ENCODE measurements at regions not wholly inside any gene's neighbourhood (a gene's known extent, or its start where the extent isn't known, plus 50 kb on each side); places are given as distances from the start of the nearest gene placed in this dataset.

DNA sequence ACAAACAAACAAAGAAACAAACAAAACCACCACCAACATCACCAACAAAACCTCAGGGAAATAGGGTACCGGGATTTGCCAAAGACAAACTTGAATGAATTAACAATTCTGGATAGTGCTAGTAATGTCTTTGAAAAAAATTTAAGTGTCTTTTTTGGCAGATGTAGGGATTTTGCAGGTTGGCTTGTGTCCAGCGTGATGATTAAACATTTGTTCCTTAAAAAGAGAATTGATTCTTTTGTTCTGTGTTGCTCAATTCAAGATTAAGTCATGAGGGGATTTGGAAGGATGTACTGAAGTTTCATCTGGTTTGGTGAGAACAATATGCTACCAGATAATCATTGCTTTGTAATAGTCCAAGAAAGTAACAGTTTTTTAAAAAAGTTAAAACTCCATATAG is 125.1 kb upstream of the HS3ST5 start:
- DNase-seq, result no peak

- DNase-seq, result no peak
Measured at GRCh38 chr6:114465511-114465910, 122.7 kb upstream of the HS3ST5 start.

DNA sequence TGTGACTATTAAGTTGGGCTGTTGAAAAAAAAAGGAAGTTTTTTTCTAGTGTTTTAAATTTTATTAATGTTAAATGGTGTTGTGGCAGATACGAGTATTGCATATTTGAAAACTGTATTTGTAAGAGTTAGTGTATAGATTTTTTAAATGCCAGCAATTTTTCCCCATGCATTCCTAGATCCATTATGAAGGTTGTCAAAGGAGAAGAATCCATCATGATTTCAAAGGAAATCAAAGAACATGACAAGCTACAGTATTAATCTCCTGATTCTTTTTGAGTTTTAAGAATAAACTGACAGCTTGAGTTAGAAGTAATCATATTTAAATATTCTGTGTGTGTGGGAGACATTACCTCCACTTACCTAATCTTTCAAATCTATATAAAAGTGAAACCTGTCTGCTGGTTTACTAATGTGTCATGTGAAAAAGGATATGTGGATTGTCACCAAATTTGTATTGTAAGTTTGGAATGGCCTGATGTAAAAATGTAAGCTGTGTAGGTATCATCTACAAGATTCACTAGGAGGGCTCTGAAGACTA is 111.0 kb upstream of the HS3ST5 start:
- no peak for DNase-seq

DNA sequence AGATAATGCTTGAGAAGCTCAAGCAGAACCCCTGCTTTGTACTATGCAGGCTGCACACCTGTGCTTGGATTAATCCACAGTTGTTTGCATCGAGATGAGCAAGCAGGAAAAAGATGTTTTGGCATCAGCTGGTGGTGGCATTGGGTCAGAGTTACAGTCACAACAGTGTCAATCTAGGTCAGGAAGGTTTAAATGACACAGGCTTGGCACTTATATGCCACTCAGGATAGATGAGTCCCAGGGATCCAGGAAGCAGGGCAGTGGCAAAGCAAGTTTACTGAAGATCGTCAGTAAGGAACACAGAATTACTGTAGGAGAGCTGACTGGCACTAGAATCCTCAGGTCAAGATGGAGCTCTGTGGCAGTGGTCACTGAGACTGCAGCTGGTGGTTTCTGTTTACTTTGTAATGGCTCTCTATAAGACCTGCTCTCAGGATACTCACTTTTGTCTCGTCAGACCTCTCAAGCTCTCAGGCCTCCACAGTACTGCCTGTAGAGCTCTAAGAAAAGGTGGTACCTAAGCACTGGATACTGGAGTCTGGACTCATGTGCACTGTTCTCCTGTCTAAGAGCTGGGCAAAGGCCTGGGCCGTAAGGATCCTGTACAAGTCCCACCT is 110.1 kb upstream of the HS3ST5 start:
- peak; percentile 87 for DNase-seq

DNA sequence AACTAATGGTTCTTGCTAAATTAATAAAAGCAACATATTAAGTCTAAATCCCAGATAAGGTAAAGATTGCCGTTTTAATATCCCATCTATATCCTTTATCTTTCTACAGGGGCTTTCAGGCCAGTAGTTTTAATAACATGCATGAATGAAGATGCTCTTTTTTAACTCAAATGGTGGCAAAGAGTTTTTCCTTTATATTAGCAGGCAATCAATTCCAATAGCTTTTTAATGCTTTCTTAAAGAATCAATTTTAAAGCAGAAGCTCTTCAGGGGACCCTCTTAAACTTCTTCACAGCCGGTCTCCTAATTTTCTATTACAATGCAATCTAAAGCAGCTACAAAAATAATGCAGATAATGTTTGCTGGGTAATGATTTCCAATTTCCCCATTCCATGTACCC is 107.8 kb upstream of the HS3ST5 start:
- DNase-seq, result no peak

GRCh38 chr6:114449659-114450058 is 106.8 kb upstream of the HS3ST5 start:
- DNase-seq, result no peak

DNA sequence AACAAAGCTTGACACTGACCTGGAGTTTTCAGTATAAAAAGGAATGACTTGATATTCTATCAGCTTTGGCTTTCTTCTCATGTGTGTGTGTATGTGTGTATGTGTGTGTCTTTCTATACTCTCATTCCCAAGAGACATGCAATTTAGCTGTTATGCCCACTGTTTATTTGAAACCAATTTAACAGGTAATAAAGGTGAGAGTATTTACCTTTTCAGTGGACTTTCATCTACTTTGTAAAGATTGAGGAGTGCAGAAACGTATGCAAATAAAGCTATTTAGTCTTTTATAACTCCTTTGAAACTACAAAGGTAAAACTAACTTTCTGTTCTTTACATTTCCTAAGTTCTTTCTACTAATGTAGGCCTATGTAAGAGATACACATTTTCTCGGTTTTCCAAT is 103.5 kb upstream of the HS3ST5 start:
- DNase-seq, result no peak

GRCh38 chr6:114445846-114446245 is 103.0 kb upstream of the HS3ST5 start:
- no peak for DNase-seq

- DNase-seq, result no peak
Measured at GRCh38 chr6:114439411-114439810, 96.6 kb upstream of the HS3ST5 start.

GRCh38 chr6:114437235-114437634 is 94.4 kb upstream of the HS3ST5 start:
- DNase-seq, result no peak

DNA sequence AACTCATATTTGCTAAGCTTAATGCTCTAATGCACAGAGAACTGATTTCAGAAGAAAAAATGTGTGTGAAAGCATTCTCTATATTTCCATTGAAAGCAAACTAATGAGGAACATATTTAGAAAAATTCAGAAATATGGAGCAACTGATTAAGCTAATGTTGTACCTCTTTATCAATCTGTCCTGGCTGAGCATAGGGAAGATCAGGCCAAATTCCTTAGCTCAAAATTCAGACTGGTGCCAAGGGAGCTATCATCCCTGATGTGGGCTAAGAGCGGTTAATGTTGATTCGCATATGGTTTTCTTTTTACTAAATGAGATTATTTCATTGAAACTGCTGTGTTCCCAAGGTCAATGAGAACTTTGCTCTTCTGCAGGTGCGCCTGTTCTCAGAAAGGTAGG is 93.9 kb upstream of the HS3ST5 start:
- no peak for DNase-seq

DNA sequence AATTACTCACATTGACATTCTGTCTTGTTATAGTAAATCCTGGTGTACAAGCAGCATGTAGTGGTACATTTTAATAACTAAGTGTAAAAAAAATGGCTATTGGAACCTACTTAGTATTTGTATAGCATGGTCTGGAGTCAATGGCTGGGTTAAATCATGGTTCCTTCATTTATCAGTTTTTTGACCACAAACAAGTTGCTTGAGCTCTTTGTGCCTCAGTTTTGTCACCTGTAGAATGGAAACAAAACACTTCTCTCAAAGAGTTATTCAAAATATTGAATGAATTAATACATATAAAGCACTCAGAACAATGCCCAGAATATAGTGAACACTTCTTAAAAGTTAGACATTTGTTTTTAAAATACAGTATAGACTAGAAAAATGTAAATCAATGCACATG is 93.2 kb upstream of the HS3ST5 start:
- DNase-seq, result no peak

GRCh38 chr6:114432400-114432799 is 89.6 kb upstream of the HS3ST5 start:
- no peak for DNase-seq

DNA sequence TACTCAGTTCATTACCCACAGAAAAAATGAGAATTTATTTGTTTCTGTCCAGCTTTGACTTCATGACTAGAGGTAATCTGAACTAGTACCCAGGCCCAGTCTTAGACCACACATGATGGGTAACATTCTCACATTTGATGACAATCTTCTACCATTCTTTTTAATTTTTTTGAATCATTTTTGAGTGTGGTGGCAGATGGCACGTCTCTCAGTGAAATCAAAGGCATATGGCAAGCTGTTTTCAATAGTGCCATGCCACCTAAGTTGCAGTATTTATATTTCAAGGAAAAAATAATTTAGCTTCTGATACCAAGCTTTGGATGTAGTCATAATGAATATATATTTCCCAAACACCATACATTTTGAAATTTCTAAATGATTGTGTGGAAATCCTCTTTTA is 88.8 kb upstream of the HS3ST5 start:
- no peak for DNase-seq

GRCh38 chr6:114430534-114431124 is 87.8 kb upstream of the HS3ST5 start:
- peak; percentile 9 for DNase-seq

GRCh38 chr6:114428341-114428740 is 85.5 kb upstream of the HS3ST5 start:
- peak; percentile 25 for DNase-seq

DNA sequence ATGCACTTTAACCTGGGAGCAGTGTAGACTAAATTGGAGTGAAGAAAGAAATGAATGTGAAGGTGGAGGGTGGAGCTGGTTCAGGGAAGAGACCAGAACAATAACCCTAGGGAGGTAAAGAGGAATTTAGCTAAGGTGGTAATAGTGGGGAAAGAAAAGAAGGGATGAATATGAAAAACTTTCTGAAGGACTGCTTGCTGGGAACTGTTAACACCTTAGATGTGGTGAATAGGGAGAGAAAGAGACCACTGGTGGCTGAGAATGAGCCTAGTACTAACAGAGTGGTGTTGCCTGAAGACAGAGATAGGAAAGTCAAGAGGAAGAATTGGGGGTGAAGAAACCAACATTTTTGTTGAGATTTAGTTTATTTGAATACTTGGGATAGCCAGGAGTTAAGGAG is 78.4 kb upstream of the HS3ST5 start:
- no peak for DNase-seq

DNA sequence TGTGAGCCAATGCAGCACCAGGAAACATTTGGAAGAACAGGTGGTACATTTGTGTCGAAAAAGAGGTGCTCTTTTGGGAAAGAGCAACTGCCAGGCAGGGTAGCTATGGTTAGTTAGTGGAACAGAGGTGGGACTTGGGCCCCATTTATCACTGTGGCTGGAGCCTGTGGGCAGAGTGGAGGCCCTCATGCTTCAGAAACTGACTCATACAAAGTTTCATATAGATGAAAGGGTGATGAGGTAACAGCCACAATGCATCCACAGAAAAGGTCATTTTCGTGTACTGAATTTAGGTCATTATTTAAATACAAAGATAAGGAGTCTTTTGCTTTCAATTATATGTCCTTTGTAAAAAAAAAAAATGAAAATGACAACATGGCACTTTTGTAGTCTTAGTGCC is 76.4 kb upstream of the HS3ST5 start:
- DNase-seq, result no peak

- no peak for DNase-seq
Measured at GRCh38 chr6:114418304-114418972, 75.6 kb upstream of the HS3ST5 start.

GRCh38 chr6:114407426-114408035 is 64.7 kb upstream of the HS3ST5 start:
- no peak for DNase-seq

DNA sequence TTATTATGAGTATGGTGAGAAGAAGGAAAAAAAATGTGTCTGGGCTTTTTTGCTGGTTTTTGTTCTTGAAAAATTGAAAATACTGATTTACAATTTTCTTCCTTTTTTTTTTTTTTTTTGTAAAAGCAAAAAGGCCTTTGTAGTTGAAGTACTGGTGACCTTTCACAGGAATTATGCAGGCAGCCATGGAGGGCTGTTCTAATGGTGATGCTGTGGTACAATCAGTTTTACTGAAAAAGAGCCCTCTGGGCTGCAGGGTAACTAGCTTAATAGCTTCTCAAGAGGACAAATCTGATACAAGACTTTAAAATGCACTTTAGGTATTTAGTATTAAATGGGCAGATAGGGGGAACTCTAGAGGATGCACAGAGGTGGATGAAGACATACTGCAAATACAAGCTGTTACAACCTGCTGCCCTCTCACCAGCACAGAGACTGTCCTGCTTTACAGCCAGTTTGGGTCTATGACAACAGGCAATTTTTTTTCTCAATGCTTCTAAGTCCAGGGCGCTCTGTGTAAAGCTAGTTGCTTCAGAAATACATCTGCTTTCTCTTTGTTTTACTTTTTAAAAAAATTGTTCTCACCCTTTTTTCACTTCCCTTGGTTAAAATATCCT is 61.6 kb upstream of the HS3ST5 start:
- DNase-seq, result no peak

DNA sequence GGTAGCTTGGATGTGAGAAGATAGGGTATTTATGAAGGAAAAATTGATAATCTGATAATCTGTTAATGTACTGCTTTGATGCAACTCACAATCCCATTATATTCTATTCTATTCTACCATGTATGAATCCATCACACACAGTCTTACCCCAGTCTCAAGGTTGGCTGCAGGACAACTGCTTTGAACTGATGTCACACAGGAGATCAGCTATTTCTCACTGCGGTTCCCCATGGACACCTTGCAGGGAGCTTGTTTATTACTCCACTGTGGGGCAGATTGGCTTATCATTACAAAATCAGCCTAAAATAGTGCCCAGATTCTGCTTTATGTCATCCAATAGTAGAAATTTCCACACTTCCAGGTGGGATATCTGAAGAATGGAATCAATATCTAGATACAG is 61.0 kb upstream of the HS3ST5 start:
- no peak for DNase-seq

- DNase-seq, result no peak
Measured at GRCh38 chr6:114398481-114398880, 55.7 kb upstream of the HS3ST5 start.

Data from NCI-H2029 treated with DMSO at 0.1 percent for 48 hours (cell line).